ENCODE measurements at regions not wholly inside any gene's neighbourhood (a gene's known extent, or its start where the extent isn't known, plus 50 kb on each side); places are given as distances from the start of the nearest gene placed in this dataset.

GRCh38 chr2:19503406-19503805, 145.0 kb upstream of the OSR1 start:
- H3K27me3 ChIP-seq (ENCODE audit: insufficient read depth in 3 of 3, low read length in 2 of 3), result peaks cover 0 to 7% (median 3%) of the 10 kb centered on the region in 3 donors
- H3K4me1 ChIP-seq, result peaks cover 4% of the 10 kb centered on the region
- no peak overlapping the region for H3K4me3 ChIP-seq
- H3K9me3 ChIP-seq, result no peaks in the 10 kb centered on the region
- no peak for ATAC-seq
- no peak overlapping the region for H3K27ac ChIP-seq
- no peaks in the 10 kb centered on the region for H3K36me3 ChIP-seq (ENCODE audit: insufficient read depth in 1 of 2, low read depth in 1 of 2)
- intact Hi-C loops (cut with DNase I), result no loop called here
- no peak for TF ChIP-seq CTCF (IDR thresholded peaks at IDR 0.05)
- 90 to 94% (median 91%) methylated on average over 4 of the region's 4 CpGs for WGBS, 3 donors
- DNase-seq, result no peak

GRCh38 chr2:19500126-19500525, 141.7 kb upstream of the OSR1 start:
- Histone ChIP-seq H3K27me3 (ENCODE audit: insufficient read depth in 3 of 3, low read length in 2 of 3) (peaks cover 0 to 7% (median 0%) of the 10 kb centered on the region in 3 donors), H3K4me1 (peaks cover 4% of the 10 kb centered on the region), H3K9me3 (no peaks in the 10 kb centered on the region), H3K27ac (no peak overlapping the region), H3K36me3 (ENCODE audit: insufficient read depth in 1 of 2, low read depth in 1 of 2) (no peaks in the 10 kb centered on the region), H3K4me3 (no peak overlapping the region)
- intact Hi-C loops (cut with DNase I), result no loop called here
- no peak for DNase-seq
- no peak for TF ChIP-seq CTCF (IDR thresholded peaks at IDR 0.05)
- ATAC-seq, result no peak

GRCh38 chr2:19496646-19497045, 138.2 kb upstream of the OSR1 start:
- no peaks in the 10 kb centered on the region for H3K4me1 ChIP-seq
- no peaks in the 10 kb centered on the region for H3K27me3 ChIP-seq (ENCODE audit: insufficient read depth in 3 of 3, low read length in 2 of 3)
- no peaks in the 10 kb centered on the region for H3K36me3 ChIP-seq (ENCODE audit: insufficient read depth in 1 of 2, low read depth in 1 of 2)
- DNase-seq, result no peak
- no peak overlapping the region for H3K4me3 ChIP-seq
- no peak for TF ChIP-seq CTCF (IDR thresholded peaks at IDR 0.05)
- H3K9me3 ChIP-seq, result no peaks in the 10 kb centered on the region
- H3K27ac ChIP-seq, result no peak overlapping the region
- WGBS, 3 donors, result 79 to 93% (median 83%) methylated on average over 5 of the region's 5 CpGs
- ATAC-seq, result no peak
- intact Hi-C loops (cut with DNase I), result no loop called here

- no peak for TF ChIP-seq CTCF (IDR thresholded peaks at IDR 0.05)
- Histone ChIP-seq H3K9me3 (no peaks in the 10 kb centered on the region), H3K27me3 (ENCODE audit: insufficient read depth in 3 of 3, low read length in 2 of 3) (no peaks in the 10 kb centered on the region), H3K4me3 (no peak overlapping the region), H3K36me3 (ENCODE audit: insufficient read depth in 1 of 2, low read depth in 1 of 2) (no peaks in the 10 kb centered on the region), H3K4me1 (no peaks in the 10 kb centered on the region), H3K27ac (no peak overlapping the region)
- intact Hi-C loops (cut with DNase I), result no loop called here
- DNase-seq (no peak), ATAC-seq (no peak)
- 79 to 82% (median 80%) methylated on average over 4 of the region's 4 CpGs for WGBS, 3 donors
Observed at GRCh38 chr2:19494241-19494640, 135.8 kb upstream of the OSR1 start.

GRCh38 chr2:19491796-19492195, 133.4 kb upstream of the OSR1 start:
- Histone ChIP-seq H3K27me3 (ENCODE audit: insufficient read depth in 3 of 3, low read length in 2 of 3) (no peaks in the 10 kb centered on the region), H3K9me3 (no peaks in the 10 kb centered on the region), H3K4me1 (no peaks in the 10 kb centered on the region), H3K4me3 (no peak overlapping the region), H3K36me3 (ENCODE audit: insufficient read depth in 1 of 2, low read depth in 1 of 2) (no peaks in the 10 kb centered on the region), H3K27ac (no peak overlapping the region)
- no peak for ATAC-seq
- intact Hi-C loops (cut with DNase I), result no loop called here
- TF ChIP-seq CTCF (IDR thresholded peaks at IDR 0.05), result no peak
- no peak for DNase-seq
- WGBS, 3 donors, result 86 to 92% (median 90%) methylated on average over 3 of the region's 3 CpGs
